Peyer's patch (tissue), 4 donors: ENCODE measurements at regions not wholly inside any gene's neighbourhood (a gene's known extent, or its start where the extent isn't known, plus 50 kb on each side); places are given as distances from the start of the nearest gene placed in this dataset.

Experiments used
- DNase-seq, 3 donors: peaks; one replicate each; pipeline ENCODE4 v3.0.0-alpha.2; 2017 to 2019
- H3K27ac ChIP-seq, 4 donors: fragments of 200-600 bp; sonication (generic); one replicate each; pipeline ENCODE4 v1.5.1; 2016 to 2019
- H3K27me3 ChIP-seq, 2 donors: fragments of 200-600 bp; sonication (generic); one replicate each; pipeline ENCODE4 v1.5.1; 2019
- H3K36me3 ChIP-seq, 3 donors: fragments of 200-600 bp; sonication (generic); one replicate each; pipeline ENCODE4 v1.5.1; 2016 to 2019
- H3K4me1 ChIP-seq, 4 donors: fragments of 200-600 bp; sonication (generic); one replicate each; pipeline ENCODE4 v1.5.1; 2016 to 2019
- H3K4me3 ChIP-seq, 4 donors: fragments of 200-600 bp; sonication (generic); 1 replicate in 3 of 4; 2 replicates in 1 of 4; pipeline ENCODE4 v1.5.1; 2016 to 2019; ENCODE audit warnings: mild to moderate bottlenecking in 1 of 4
- H3K9me3 ChIP-seq, 4 donors: fragments of 200-600 bp; sonication (generic); one replicate each; pipeline ENCODE4 v1.5.1; 2016 to 2019; ENCODE audit warnings: mild to moderate bottlenecking in 1 of 4
- POLR2A ChIP-seq, 2 donors: fragments of 450-650 bp; IDR thresholded peaks; one replicate each; pipeline ENCODE4 v1.5.1; 2017; ENCODE audit warnings: antibody characterized with exemption in 2 of 2, mild to moderate bottlenecking in 2 of 2, moderate library complexity in 2 of 2
- TF ChIP-seq, protein P1 (sequence below), 6 experiments: fragments of 450-650 bp in 4 of 6; fragments of 200-600 bp in 2 of 6; sonication (generic) in 1 of 6; IDR thresholded peaks; one replicate each; pipeline ENCODE4 v1.5.1; 2017 to 2019; ENCODE audit warnings: antibody characterized with exemption in 6 of 6, mild to moderate bottlenecking in 3 of 6, moderate library complexity in 1 of 6

DNA sequence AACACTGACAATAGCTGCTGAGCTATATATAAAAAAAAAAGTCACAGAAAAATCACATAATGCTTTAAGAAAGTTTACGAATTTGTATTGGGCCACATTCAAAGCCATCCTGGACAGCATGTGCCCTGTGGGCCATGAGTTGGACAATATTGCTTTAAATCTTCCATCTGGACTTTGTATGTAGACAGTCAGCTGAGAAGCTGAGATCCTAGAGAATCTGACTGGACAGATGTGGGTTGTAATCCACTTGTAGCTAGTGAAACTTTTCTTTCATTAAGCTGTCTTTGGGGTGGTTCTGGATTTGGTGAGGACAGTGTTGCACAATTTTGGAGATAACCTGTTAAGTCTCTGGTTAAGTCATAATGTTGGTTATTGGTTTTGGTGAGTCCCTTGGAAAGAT is 824.5 kb downstream of the CCSER2 start:
- DNase-seq: no peak
- Histone ChIP-seq H3K36me3 (no peaks in the 10 kb centered on the region), H3K4me3 (no peak overlapping the region), H3K27ac (no peak overlapping the region), H3K27me3 (no peaks in the 10 kb centered on the region), H3K4me1 (no peaks in the 10 kb centered on the region), H3K9me3 (no peaks in the 10 kb centered on the region)
- TF ChIP-seq POLR2A (IDR thresholded peaks at IDR 0.05): no peak

DNA sequence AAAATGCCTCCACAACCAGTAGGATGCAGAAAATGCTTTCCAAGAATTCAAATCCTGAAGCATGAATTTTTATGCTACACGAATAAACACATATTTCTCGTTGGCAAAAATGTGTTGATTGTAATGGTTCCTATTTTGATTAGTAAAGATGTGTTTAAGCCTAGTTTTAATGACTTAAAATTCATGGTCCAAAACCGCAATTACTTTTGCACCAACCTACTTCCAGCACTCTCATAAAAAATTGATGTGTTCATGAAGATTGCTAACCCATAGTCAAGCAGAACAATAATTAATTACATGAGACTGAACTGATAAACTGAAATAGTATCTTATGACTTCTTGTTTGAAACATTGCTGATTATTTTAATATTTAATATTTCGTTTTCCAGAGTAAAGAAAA is 828.8 kb downstream of the CCSER2 start:
- DNase-seq: no peak
- Histone ChIP-seq H3K4me3 (no peak overlapping the region), H3K27me3 (no peaks in the 10 kb centered on the region), H3K27ac (no peak overlapping the region), H3K36me3 (no peaks in the 10 kb centered on the region), H3K4me1 (no peaks in the 10 kb centered on the region), H3K9me3 (no peaks in the 10 kb centered on the region)
- TF ChIP-seq, protein P1, sequence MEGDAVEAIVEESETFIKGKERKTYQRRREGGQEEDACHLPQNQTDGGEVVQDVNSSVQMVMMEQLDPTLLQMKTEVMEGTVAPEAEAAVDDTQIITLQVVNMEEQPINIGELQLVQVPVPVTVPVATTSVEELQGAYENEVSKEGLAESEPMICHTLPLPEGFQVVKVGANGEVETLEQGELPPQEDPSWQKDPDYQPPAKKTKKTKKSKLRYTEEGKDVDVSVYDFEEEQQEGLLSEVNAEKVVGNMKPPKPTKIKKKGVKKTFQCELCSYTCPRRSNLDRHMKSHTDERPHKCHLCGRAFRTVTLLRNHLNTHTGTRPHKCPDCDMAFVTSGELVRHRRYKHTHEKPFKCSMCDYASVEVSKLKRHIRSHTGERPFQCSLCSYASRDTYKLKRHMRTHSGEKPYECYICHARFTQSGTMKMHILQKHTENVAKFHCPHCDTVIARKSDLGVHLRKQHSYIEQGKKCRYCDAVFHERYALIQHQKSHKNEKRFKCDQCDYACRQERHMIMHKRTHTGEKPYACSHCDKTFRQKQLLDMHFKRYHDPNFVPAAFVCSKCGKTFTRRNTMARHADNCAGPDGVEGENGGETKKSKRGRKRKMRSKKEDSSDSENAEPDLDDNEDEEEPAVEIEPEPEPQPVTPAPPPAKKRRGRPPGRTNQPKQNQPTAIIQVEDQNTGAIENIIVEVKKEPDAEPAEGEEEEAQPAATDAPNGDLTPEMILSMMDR (IDR thresholded peaks at IDR 0.05): no peak
- no peak for TF ChIP-seq POLR2A (IDR thresholded peaks at IDR 0.05)

DNA sequence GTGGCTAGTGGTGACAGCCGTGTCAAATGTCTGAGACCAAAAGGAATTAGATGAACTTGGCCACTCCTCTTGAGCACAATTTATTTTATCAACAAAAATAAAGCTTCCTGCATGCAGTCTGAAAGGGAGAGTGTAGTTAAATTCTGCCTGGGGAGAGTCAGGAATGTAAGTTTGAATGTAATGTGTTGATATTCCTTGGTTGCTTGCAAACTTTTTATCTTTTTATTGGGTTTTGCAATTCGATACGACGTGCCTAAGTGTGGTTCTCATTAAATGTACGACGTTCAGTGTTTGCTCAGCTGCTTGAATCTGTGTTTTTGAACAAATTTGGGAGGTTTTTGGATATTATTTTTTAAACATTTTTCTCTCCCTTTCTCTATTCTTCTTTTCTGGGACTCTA is 839.9 kb downstream of the CCSER2 start:
- Histone ChIP-seq H3K9me3 (no peaks in the 10 kb centered on the region), H3K4me3 (no peak overlapping the region), H3K27ac (no peak overlapping the region), H3K27me3 (no peaks in the 10 kb centered on the region), H3K36me3 (no peaks in the 10 kb centered on the region), H3K4me1 (no peaks in the 10 kb centered on the region)
- no peak for DNase-seq
- TF ChIP-seq POLR2A (IDR thresholded peaks at IDR 0.05): no peak
- TF ChIP-seq, protein P1 (IDR thresholded peaks at IDR 0.05): no peak

DNA sequence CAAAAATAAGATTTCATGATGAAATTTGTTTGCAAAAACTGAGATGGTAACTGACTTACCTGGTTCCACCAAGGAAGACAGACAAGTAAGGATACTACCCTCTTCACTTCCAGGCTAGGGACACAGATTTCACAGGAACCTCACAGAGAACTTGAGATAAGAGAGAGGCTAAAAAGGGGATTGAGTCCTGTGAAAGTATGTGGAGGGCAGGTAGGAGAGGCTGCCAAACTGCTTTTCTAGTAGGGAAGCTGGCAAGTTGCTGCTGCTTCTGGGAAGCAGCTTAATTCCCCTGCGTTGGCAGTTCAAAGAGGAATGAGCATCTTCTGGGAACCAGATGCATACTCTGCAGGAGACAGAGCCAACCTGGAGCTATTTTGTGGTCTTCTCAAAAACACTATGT is 841.6 kb downstream of the CCSER2 start:
- Histone ChIP-seq H3K36me3 (no peaks in the 10 kb centered on the region), H3K4me1 (no peaks in the 10 kb centered on the region), H3K9me3 (no peaks in the 10 kb centered on the region), H3K27ac (no peak overlapping the region), H3K27me3 (no peaks in the 10 kb centered on the region), H3K4me3 (no peak overlapping the region)
- DNase-seq: no peak
- TF ChIP-seq, protein P1 (IDR thresholded peaks at IDR 0.05): no peak
- no peak for TF ChIP-seq POLR2A (IDR thresholded peaks at IDR 0.05)

DNA sequence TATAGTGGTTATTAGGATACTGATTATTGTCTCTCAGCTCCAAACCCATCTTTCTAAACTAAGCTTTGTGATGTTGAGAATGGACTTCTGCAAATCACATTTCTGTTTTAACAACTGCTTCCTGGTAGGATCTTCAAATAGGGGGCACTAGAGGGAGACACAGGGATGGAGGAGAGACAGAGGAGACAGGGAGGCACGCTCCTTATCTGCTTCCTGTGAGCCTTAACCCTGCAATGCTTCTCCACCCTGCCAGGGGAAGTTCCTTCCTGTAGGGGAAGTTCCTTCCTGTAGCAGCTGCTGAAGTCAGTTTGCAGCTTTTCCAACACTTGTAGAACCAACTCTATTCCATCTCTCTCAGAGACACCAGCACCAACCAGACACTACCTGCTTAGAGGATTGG is 847.2 kb downstream of the CCSER2 start:
- DNase-seq: no peak
- H3K4me1 ChIP-seq: no peaks in the 10 kb centered on the region
- H3K9me3 ChIP-seq: no peaks in the 10 kb centered on the region
- H3K27ac ChIP-seq: no peak overlapping the region
- H3K36me3 ChIP-seq: no peaks in the 10 kb centered on the region
- H3K4me3 ChIP-seq: no peak overlapping the region
- TF ChIP-seq, protein P1 (IDR thresholded peaks at IDR 0.05): no peak
- TF ChIP-seq POLR2A (IDR thresholded peaks at IDR 0.05): no peak
- no peaks in the 10 kb centered on the region for H3K27me3 ChIP-seq

DNA sequence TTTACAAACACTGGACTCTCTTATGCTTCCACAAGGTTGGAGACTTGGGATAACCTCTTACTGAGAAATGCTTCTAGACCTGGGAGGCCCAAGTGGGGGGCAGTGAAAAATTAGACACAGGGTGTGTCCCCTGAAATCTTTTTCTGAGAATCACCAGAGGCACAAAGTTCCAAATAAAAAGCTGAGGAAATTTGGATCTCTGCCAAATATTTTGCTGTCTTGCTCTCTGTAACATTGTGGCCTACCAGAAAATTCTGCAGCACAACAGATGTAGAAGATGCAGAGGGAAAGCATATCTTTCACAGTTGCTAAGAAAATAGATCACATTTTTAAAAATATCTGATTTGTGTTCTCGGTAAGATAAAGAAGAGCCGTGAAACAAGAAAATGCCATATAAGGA is 849.4 kb downstream of the CCSER2 start:
- H3K4me3 ChIP-seq: no peak overlapping the region
- DNase-seq: no peak
- H3K4me1 ChIP-seq: no peaks in the 10 kb centered on the region
- H3K36me3 ChIP-seq: no peaks in the 10 kb centered on the region
- H3K27ac ChIP-seq: no peak overlapping the region
- no peaks in the 10 kb centered on the region for H3K27me3 ChIP-seq
- TF ChIP-seq POLR2A (IDR thresholded peaks at IDR 0.05): no peak
- TF ChIP-seq, protein P1 (IDR thresholded peaks at IDR 0.05): no peak
- no peaks in the 10 kb centered on the region for H3K9me3 ChIP-seq
